ENCODE measurements at regions not wholly inside any gene's neighbourhood (a gene's known extent, or its start where the extent isn't known, plus 50 kb on each side); places are given as distances from the start of the nearest gene placed in this dataset.

DNA sequence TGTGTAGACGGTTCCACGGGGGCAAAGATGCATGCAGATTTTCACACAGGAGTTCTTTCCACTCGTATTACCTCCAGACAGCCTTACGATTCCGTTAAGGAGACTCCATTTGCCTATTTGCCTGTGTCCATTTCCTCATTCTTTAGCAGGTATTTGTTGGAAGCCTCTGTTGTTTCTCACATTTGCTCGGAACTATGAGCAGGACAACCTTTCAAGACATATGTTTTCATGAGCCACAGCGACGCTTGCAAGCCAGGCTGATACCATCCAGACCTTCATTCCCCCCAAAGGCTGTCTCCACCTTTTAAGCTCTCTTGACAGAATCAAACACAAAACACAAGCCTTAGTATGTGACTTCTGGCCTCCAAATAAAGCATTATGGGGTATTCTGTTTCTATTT lies 57.6 kb upstream of the NEDD9 start:
- ATAC-seq: no peak

DNA sequence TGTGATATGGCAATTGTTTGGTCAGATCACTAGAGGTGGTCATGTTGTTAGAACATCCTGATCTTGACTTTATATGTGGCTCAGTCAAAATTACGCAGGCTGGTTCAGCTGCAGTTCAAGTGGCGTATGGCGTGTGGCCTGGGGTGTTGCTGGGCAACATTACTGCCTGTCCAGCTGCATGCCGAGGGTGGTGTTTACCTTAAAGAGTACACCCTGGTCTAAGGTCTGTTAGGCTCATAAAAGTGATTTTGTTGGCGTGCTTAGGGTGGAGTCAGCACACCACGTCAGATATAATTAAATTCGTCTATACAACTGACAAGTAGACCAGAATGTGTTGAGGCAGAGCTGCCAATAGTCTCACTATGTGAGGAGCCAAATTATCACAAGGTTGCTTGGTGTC lies 55.6 kb upstream of the NEDD9 start:
- ATAC-seq: no peak
- TF ChIP-seq ESRRG (CRISPR knock-in tag; IDR thresholded peaks at IDR 0.05) (no peak), ZNF565 (CRISPR knock-in tag; conservative IDR thresholded peaks at IDR 0.05; ENCODE audit: low read depth) (no peak), PPARA (CRISPR knock-in tag; IDR thresholded peaks at IDR 0.05; ENCODE audit: borderline replicate concordance) (no peak), OSR1 (CRISPR knock-in tag; IDR thresholded peaks at IDR 0.05) (no peak), ISL1 (CRISPR knock-in tag; IDR thresholded peaks at IDR 0.05) (no peak), SNAI2 (CRISPR knock-in tag; IDR thresholded peaks at IDR 0.05) (no peak), TOX (CRISPR knock-in tag; IDR thresholded peaks at IDR 0.05; ENCODE audit: borderline replicate concordance) (no peak), PATZ1 (CRISPR knock-in tag; IDR thresholded peaks at IDR 0.05; ENCODE audit: borderline replicate concordance) (no peak), ZFP30 (CRISPR knock-in tag; IDR thresholded peaks at IDR 0.05) (no peak), CSDC2 (CRISPR knock-in tag; IDR thresholded peaks at IDR 0.05) (no peak)
- TF ChIP-seq, protein P1, sequence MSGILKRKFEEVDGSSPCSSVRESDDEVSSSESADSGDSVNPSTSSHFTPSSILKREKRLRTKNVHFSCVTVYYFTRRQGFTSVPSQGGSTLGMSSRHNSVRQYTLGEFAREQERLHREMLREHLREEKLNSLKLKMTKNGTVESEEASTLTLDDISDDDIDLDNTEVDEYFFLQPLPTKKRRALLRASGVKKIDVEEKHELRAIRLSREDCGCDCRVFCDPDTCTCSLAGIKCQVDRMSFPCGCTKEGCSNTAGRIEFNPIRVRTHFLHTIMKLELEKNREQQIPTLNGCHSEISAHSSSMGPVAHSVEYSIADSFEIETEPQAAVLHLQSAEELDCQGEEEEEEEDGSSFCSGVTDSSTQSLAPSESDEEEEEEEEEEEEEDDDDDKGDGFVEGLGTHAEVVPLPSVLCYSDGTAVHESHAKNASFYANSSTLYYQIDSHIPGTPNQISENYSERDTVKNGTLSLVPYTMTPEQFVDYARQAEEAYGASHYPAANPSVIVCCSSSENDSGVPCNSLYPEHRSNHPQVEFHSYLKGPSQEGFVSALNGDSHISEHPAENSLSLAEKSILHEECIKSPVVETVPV (CRISPR knock-in tag; IDR thresholded peaks at IDR 0.05): no peak

More for the DNA sequence above, 57.6 kb upstream of the NEDD9 start:
- TF ChIP-seq ZNF8 (CRISPR knock-in tag; IDR thresholded peaks at IDR 0.05) (no peak), GLIS3 (CRISPR knock-in tag; IDR thresholded peaks at IDR 0.05) (no peak), PATZ1 (CRISPR knock-in tag; IDR thresholded peaks at IDR 0.05; ENCODE audit: borderline replicate concordance) (no peak), CSDC2 (CRISPR knock-in tag; IDR thresholded peaks at IDR 0.05) (no peak), OSR1 (CRISPR knock-in tag; IDR thresholded peaks at IDR 0.05) (no peak), ISL1 (CRISPR knock-in tag; IDR thresholded peaks at IDR 0.05) (no peak), ZNF70 (CRISPR knock-in tag; IDR thresholded peaks at IDR 0.05) (no peak), TSHZ2 (CRISPR knock-in tag; IDR thresholded peaks at IDR 0.05) (no peak), ZNF565 (CRISPR knock-in tag; conservative IDR thresholded peaks at IDR 0.05; ENCODE audit: low read depth) (no peak), SNAI2 (CRISPR knock-in tag; IDR thresholded peaks at IDR 0.05) (no peak), RARB (CRISPR knock-in tag; IDR thresholded peaks at IDR 0.05) (no peak), ARNTL (CRISPR knock-in tag; IDR thresholded peaks at IDR 0.05; ENCODE audit: borderline replicate concordance, low read depth) (no peak), ZFP3 (CRISPR knock-in tag; IDR thresholded peaks at IDR 0.05) (no peak), BACH2 (CRISPR knock-in tag; IDR thresholded peaks at IDR 0.05; ENCODE audit: borderline replicate concordance) (no peak), TCF4 (CRISPR knock-in tag; IDR thresholded peaks at IDR 0.05; ENCODE audit: borderline replicate concordance) (no peak), CREB5 (CRISPR knock-in tag; IDR thresholded peaks at IDR 0.05; ENCODE audit: low read depth) (no peak), ZC3H10 (CRISPR knock-in tag; IDR thresholded peaks at IDR 0.05) (no peak)
- TF ChIP-seq, protein P1 (CRISPR knock-in tag; IDR thresholded peaks at IDR 0.05): no peak
- TF ChIP-seq, protein P2, sequence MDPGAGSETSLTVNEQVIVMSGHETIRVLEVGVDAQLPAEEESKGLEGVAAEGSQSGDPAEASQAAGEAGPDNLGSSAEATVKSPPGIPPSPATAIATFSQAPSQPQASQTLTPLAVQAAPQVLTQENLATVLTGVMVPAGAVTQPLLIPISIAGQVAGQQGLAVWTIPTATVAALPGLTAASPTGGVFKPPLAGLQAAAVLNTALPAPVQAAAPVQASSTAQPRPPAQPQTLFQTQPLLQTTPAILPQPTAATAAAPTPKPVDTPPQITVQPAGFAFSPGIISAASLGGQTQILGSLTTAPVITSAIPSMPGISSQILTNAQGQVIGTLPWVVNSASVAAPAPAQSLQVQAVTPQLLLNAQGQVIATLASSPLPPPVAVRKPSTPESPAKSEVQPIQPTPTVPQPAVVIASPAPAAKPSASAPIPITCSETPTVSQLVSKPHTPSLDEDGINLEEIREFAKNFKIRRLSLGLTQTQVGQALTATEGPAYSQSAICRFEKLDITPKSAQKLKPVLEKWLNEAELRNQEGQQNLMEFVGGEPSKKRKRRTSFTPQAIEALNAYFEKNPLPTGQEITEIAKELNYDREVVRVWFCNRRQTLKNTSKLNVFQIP (CRISPR knock-in tag; IDR thresholded peaks at IDR 0.05; ENCODE audit: borderline replicate concordance, low read depth): no peak
